GM12801 (cell line): ENCODE measurements at regions not wholly inside any gene's neighbourhood (a gene's known extent, or its start where the extent isn't known, plus 50 kb on each side); places are given as distances from the start of the nearest gene placed in this dataset.

Source experiments
- CTCF ChIP-seq: IDR thresholded peaks from one replicate; pipeline ENCODE4 v1.5.1; 2011; ENCODE audit warnings: control low read depth; ENCODE audit not compliant: insufficient read length; ENCODE audit errors: extremely low read depth

GRCh38 chr12:92398565-92399309 is 253.1 kb upstream of the BTG1 start:
- TF ChIP-seq CTCF: no peak

- TF ChIP-seq CTCF: no peak
These were observed 251.1 kb upstream of the BTG1 start for GRCh38 chr12:92396647-92397252.

- TF ChIP-seq CTCF: no peak
These were observed 249.7 kb upstream of the BTG1 start for GRCh38 chr12:92395322-92395721.

GRCh38 chr12:92394895-92395294 is 249.2 kb upstream of the BTG1 start:
- no peak for TF ChIP-seq CTCF

- TF ChIP-seq CTCF: no peak
These were observed 247.9 kb upstream of the BTG1 start for GRCh38 chr12:92393504-92393903.

GRCh38 chr12:92389466-92389865 is 243.8 kb upstream of the BTG1 start:
- no peak for TF ChIP-seq CTCF

- no peak for TF ChIP-seq CTCF
These were observed 239.7 kb upstream of the BTG1 start for GRCh38 chr12:92385296-92385695.
